ENCODE measurements at regions not wholly inside any gene's neighbourhood (a gene's known extent, or its start where the extent isn't known, plus 50 kb on each side); places are given as distances from the start of the nearest gene placed in this dataset.
"Not testable (repeated sequence)": the region's sequence is repeated elsewhere in the genome, so short reads cannot be mapped to it uniquely, and the experiment has no call there.

DNA sequence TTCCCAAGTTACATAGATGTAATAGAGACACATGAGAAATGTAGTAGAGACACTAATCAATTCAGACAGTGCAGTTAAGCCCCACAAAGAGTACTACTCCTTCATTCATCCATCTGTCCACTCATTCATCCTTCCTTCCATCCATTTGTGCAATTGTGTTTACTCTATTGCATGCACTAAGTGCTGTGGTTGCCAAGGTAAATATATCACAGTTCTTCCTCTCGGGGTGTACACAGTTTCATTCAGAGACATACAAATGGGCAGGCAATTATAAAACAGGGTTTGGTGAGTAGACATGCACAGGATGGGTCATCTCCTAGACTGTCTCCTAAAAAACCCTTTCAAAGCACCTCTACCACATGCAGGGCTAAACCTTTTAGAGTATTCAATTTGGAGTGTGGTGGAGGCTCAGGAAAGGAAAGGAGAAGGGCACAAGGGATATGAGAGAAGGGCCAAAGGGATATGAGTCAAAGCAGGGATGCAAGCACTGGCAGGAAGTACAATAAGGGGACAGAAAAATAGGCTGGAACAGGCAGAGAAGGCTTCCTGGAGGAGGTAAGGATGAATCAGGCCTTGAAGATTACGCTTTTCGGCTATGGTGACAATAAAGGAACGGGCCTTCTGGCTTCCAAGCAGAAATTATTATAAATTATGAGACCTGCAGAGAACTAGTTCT, 153.6 kb upstream of the VKORC1L1 start:
- H3K36me3 ChIP-seq (ENCODE audit: control insufficient read depth, insufficient read depth, low read length); in situ Hi-C loops (cut with MboI; ENCODE audit: low sequenced_read_pairs); H2BK20ac ChIP-seq (ENCODE audit: low read depth, low read length); H2AK5ac ChIP-seq (ENCODE audit: low read depth, low read length); H3K9ac ChIP-seq (ENCODE audit: low read depth, low read length); H2BK15ac ChIP-seq (ENCODE audit: low read depth, low read length); POLR2A ChIA-PET (ENCODE audit: unreplicated experiment); H4K20me1 ChIP-seq (ENCODE audit: insufficient read depth, low read length); H3K27ac ChIP-seq (ENCODE audit: insufficient read depth, low read length); H4K91ac ChIP-seq (ENCODE audit: insufficient read depth, low read depth, low read length); H3K14ac ChIP-seq (replicated peaks; ENCODE audit: low read depth, low read length); H3K4me2 ChIP-seq (ENCODE audit: low read depth, low read length); H3K23ac ChIP-seq (ENCODE audit: low read depth, low read length); H4K8ac ChIP-seq (ENCODE audit: low read depth in 2 of 2, low read length in 2 of 2); H3K4me1 ChIP-seq (ENCODE audit: control insufficient read depth, insufficient read depth, low read length); H3K4me3 ChIP-seq (ENCODE audit: insufficient read depth, low read depth, low read length); BruUV-seq (replicated peaks); H3K56ac ChIP-seq (ENCODE audit: extremely low read depth, insufficient read depth, low read length); H3K4ac ChIP-seq (ENCODE audit: low read depth, low read length); H2BK120ac ChIP-seq (ENCODE audit: low read depth, low read length); H3K9me1 ChIP-seq (ENCODE audit: insufficient read depth, low read length); H2BK5ac ChIP-seq (ENCODE audit: low read depth, low read length, poor library complexity, severe bottlenecking); H3K27me3 ChIP-seq (ENCODE audit: control insufficient read depth, insufficient read depth, low read length); H3K79me1 ChIP-seq (ENCODE audit: low read depth in 1 of 2, low read length in 2 of 2); H3K9me3 ChIP-seq (ENCODE audit: control insufficient read depth, insufficient read depth, low read length); H4K5ac ChIP-seq (ENCODE audit: low read depth, low read length); H2AK9ac ChIP-seq (replicated peaks; ENCODE audit: low read depth, low read length, poor library complexity); intact Hi-C loops (cut with micrococcal nuclease); H3K18ac ChIP-seq (ENCODE audit: low read depth, low read length); CTCF ChIA-PET; H2AFZ ChIP-seq (replicated peaks; ENCODE audit: low read length, poor library complexity); dilution Hi-C loops (cut with HindIII; ENCODE audit: low sequenced_read_pairs, unreplicated experiment): not testable (repeated sequence)
- peak; percentile 67 for ATAC-seq (ENCODE audit: low read depth)
- no CpG with 5 or more reads among the region's 4 CpGs for WGBS, 2 experiments (ENCODE audit: extremely low coverage in 2 of 2, insufficient read length in 1 of 2)
- DNase-seq: peak; percentile 9

All from IMR-90 (cell line).